Endodermal cell (in vitro differentiated cells): ENCODE measurements at regions not wholly inside any gene's neighbourhood (a gene's known extent, or its start where the extent isn't known, plus 50 kb on each side); places are given as distances from the start of the nearest gene placed in this dataset.

ENCODE experiments used
- DNase-seq: peaks from one replicate; pipeline ENCODE4 v3.0.0-alpha.2; 2017
- H3K27ac ChIP-seq: 2 replicates; pipeline ENCODE4 v1.5.1; 2013; ENCODE audit warnings: mild to moderate bottlenecking, low read depth, low read length, moderate library complexity
- H3K27me3 ChIP-seq: 2 replicates; pipeline ENCODE4 v1.6.1; 2013; ENCODE audit warnings: mild to moderate bottlenecking, low read length, moderate library complexity; ENCODE audit not compliant: insufficient read depth, control insufficient read depth, poor library complexity, severe bottlenecking
- H3K36me3 ChIP-seq: 2 replicates; pipeline ENCODE4 v1.7.0; 2013; ENCODE audit warnings: mild to moderate bottlenecking, low read length, moderate library complexity; ENCODE audit not compliant: control insufficient read depth, insufficient read depth
- H3K4me1 ChIP-seq: one replicate; pipeline ENCODE4 v1.7.0; 2013; ENCODE audit warnings: low read length; ENCODE audit not compliant: control insufficient read depth, insufficient read depth
- H3K4me3 ChIP-seq: 2 replicates; pipeline ENCODE4 v1.5.1; 2013; ENCODE audit warnings: mild to moderate bottlenecking, low read length, moderate library complexity
- H3K9ac ChIP-seq: 2 replicates; pipeline ENCODE4 v1.6.1; 2013; ENCODE audit warnings: mild to moderate bottlenecking, low read length, moderate library complexity; ENCODE audit not compliant: poor library complexity, severe bottlenecking; ENCODE audit errors: extremely low read depth
- H3K9me3 ChIP-seq: 2 replicates; pipeline ENCODE4 v1.6.1; 2013; ENCODE audit warnings: mild to moderate bottlenecking, low read length, moderate library complexity; ENCODE audit not compliant: control insufficient read depth
- H3K27ac Mint-ChIP-seq: 2 replicates; pipeline ENCODE4 v1.8.0; 2020; ENCODE audit warnings: mixed read lengths
- H3K27me3 Mint-ChIP-seq: 2 replicates; pipeline ENCODE4 v1.8.0; 2021; ENCODE audit warnings: mild to moderate bottlenecking, mixed read lengths; ENCODE audit not compliant: insufficient read depth
- H3K36me3 Mint-ChIP-seq: 2 replicates; pipeline ENCODE4 v1.8.0; 2020; ENCODE audit warnings: low read depth, mixed read lengths
- H3K4me1 Mint-ChIP-seq: 2 replicates; pipeline ENCODE4 v1.8.0; 2020; ENCODE audit warnings: mixed read lengths
- H3K4me3 Mint-ChIP-seq: 2 replicates; pipeline ENCODE4 v1.8.0; 2020; ENCODE audit warnings: mild to moderate bottlenecking, moderate library complexity, mixed read lengths
- H3K9me3 Mint-ChIP-seq: 2 replicates; pipeline ENCODE4 v1.8.0; 2020; ENCODE audit warnings: mild to moderate bottlenecking, mixed read lengths
- WGBS, 2 experiments: methylation state at CpG; one replicate each; pipeline versions ENCODE4 v1.1.5 to v1.1.7; 2013; ENCODE audit warnings: missing lambda C conversion rate in 2 of 2, mixed read lengths in 1 of 2; ENCODE audit not compliant: insufficient coverage in 1 of 2, insufficient read length in 1 of 2; 5-methylcytosine and 5-hydroxymethylcytosine counted together
- TF ChIP-seq, protein P1 (sequence below): fragments of 200-600 bp; sonication (generic); conservative IDR thresholded peaks from 2 replicates; pipeline ENCODE4 v1.5.0; 2021; ENCODE audit warnings: antibody characterized with exemption, mild to moderate bottlenecking

DNA sequence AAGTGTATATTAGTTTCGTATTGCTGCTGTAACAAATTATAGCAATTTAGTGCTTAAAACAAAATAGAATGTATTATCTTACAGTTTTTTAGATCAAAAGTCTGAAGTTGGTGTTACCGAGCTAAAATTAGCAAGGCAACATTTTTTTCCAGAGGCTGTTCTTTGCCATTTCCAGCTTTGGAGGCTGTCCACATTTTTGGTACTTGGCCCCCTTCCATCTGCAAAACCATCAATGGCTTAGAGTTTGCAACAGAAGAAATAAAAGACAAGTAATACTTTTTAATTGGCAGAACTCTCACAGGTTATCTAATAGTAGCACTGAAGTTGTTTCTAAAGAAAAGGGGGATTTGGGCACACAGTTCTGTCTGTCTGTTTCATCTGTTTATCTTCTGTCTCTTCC is 1248.5 kb downstream of the ROBO1 start:
- H3K4me1 Mint-ChIP-seq = no peaks in the 10 kb centered on the region
- H3K27me3 Mint-ChIP-seq = no peaks in the 10 kb centered on the region

DNA sequence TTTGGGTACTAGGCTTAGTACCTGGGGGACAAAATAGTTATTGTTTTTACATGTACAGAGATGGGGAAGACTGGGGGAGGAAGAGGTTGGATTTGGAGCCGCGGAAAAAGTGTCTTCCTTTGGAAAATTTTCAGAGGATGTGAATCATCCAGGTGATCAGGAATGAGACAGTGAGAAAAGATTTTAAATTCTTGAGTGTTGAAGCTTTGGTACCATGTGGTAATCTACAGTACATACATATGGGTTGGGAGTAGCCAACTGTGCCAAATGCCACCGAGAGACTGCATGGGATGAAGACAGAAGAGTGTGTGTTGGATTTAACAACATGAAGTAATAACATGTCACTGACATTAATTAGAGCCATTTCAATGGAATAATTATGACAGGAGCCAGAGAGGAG is 1238.2 kb downstream of the ROBO1 start:
- no peaks in the 10 kb centered on the region for H3K36me3 ChIP-seq
- H3K4me1 Mint-ChIP-seq = no peaks in the 10 kb centered on the region
- H3K4me3 Mint-ChIP-seq = no peak overlapping the region
- H3K9me3 ChIP-seq = no peaks in the 10 kb centered on the region
- H3K27ac ChIP-seq = no peak overlapping the region
- H3K9ac ChIP-seq = no peak overlapping the region
- WGBS, 2 experiments = 83 to 95% methylated on average over 1 to 2 of the region's 3 CpGs
- no peaks in the 10 kb centered on the region for H3K27me3 ChIP-seq
- no peak overlapping the region for H3K27ac Mint-ChIP-seq
- TF ChIP-seq, protein P1, sequence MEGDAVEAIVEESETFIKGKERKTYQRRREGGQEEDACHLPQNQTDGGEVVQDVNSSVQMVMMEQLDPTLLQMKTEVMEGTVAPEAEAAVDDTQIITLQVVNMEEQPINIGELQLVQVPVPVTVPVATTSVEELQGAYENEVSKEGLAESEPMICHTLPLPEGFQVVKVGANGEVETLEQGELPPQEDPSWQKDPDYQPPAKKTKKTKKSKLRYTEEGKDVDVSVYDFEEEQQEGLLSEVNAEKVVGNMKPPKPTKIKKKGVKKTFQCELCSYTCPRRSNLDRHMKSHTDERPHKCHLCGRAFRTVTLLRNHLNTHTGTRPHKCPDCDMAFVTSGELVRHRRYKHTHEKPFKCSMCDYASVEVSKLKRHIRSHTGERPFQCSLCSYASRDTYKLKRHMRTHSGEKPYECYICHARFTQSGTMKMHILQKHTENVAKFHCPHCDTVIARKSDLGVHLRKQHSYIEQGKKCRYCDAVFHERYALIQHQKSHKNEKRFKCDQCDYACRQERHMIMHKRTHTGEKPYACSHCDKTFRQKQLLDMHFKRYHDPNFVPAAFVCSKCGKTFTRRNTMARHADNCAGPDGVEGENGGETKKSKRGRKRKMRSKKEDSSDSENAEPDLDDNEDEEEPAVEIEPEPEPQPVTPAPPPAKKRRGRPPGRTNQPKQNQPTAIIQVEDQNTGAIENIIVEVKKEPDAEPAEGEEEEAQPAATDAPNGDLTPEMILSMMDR = no peak
- H3K9me3 Mint-ChIP-seq = no peaks in the 10 kb centered on the region
- no peaks in the 10 kb centered on the region for H3K36me3 Mint-ChIP-seq
- no peaks in the 10 kb centered on the region for H3K4me1 ChIP-seq
- no peak for DNase-seq
- H3K4me3 ChIP-seq = no peak overlapping the region
- no peaks in the 10 kb centered on the region for H3K27me3 Mint-ChIP-seq

More for the DNA sequence above, 1248.5 kb downstream of the ROBO1 start:
- TF ChIP-seq, protein P1 = no peak
- no peaks in the 10 kb centered on the region for H3K36me3 ChIP-seq
- no peaks in the 10 kb centered on the region for H3K27me3 ChIP-seq
- H3K4me1 ChIP-seq = no peaks in the 10 kb centered on the region
- DNase-seq = no peak
- Mint-ChIP-seq H3K9me3 (peaks cover 2% of the 10 kb centered on the region), H3K4me3 (no peak overlapping the region), H3K27ac (no peak overlapping the region), H3K36me3 (no peaks in the 10 kb centered on the region)
- H3K9ac ChIP-seq = no peak overlapping the region
- H3K4me3 ChIP-seq = no peak overlapping the region
- H3K9me3 ChIP-seq = no peaks in the 10 kb centered on the region
- H3K27ac ChIP-seq = no peak overlapping the region
- WGBS, 2 experiments = 96 to 100% methylated on average over 1 to 2 of the region's 2 CpGs

DNA sequence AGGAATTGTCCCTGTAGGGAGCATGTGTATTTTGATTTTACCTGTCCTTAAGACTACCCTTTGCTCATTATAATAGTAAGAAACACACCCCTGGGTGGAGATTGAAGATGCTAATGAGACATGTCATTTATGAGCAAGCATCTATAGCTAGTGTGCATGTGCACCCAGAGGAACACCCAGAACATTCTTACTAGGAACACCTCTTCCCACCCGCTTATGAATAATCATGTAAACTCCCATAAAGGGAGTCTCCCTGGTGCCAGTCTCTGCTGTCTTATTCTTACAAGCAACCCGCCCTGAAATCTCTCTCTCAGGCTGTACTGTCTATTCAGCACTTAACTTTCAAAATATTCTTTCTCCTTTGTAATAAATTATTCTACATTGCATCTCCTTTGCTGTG is 1227.3 kb downstream of the ROBO1 start:
- Histone ChIP-seq H3K9me3 (no peaks in the 10 kb centered on the region), H3K27ac (no peak overlapping the region), H3K36me3 (no peaks in the 10 kb centered on the region), H3K27me3 (peaks cover 24% of the 10 kb centered on the region), H3K9ac (no peak overlapping the region), H3K4me1 (no peaks in the 10 kb centered on the region), H3K4me3 (no peak overlapping the region)
- Mint-ChIP-seq H3K4me3 (no peak overlapping the region), H3K9me3 (peaks cover 2% of the 10 kb centered on the region), H3K36me3 (no peaks in the 10 kb centered on the region), H3K27me3 (peaks cover 28% of the 10 kb centered on the region), H3K27ac (no peak overlapping the region), H3K4me1 (peaks cover 11% of the 10 kb centered on the region)
- no peak for DNase-seq
- WGBS, 2 experiments = 94 to 100% methylated on average over 1 to 2 of the region's 2 CpGs
- TF ChIP-seq, protein P1 = no peak
